ENCODE measurements at regions not wholly inside any gene's neighbourhood (a gene's known extent, or its start where the extent isn't known, plus 50 kb on each side); places are given as distances from the start of the nearest gene placed in this dataset.

- intact Hi-C loops (cut with DNase I; ENCODE audit: low total_unique reads) (no loop called here), in situ Hi-C loops (cut with MboI; ENCODE audit: low sequenced_read_pairs in 4 of 4) (no loop called here)
- H3K27ac ChIP-seq = no peak overlapping the region
- H3K4me1 ChIP-seq = no peaks in the 10 kb centered on the region
- ATAC-seq (no peak), DNase-seq (no peak)
- no peak overlapping the region for H3K4me3 ChIP-seq
- no peak for TF ChIP-seq CTCF (IDR thresholded peaks at IDR 0.05 in 4 of 5, conservative IDR thresholded peaks at IDR 0.05 in 1 of 5)
- TF ChIP-seq POLR2A (IDR thresholded peaks at IDR 0.05) = no peak
- H3K9me3 ChIP-seq = no peaks in the 10 kb centered on the region
- H3K36me3 ChIP-seq = no peaks in the 10 kb centered on the region
- peaks cover 0 to 7% (median 7%) of the 10 kb centered on the region in 3 donors for H3K27me3 ChIP-seq
Measured at GRCh38 chr13:48873081-48873480, 102.6 kb upstream of the FNDC3A start.

GRCh38 chr13:48873587-48873986 lies 102.1 kb upstream of the FNDC3A start:
- intact Hi-C loops (cut with DNase I; ENCODE audit: low total_unique reads) (no loop called here), in situ Hi-C loops (cut with MboI; ENCODE audit: low sequenced_read_pairs in 4 of 4) (no loop called here)
- Histone ChIP-seq H3K9me3 (no peaks in the 10 kb centered on the region), H3K36me3 (no peaks in the 10 kb centered on the region), H3K4me3 (no peak overlapping the region), H3K27me3 (peaks cover 0 to 7% (median 7%) of the 10 kb centered on the region in 3 donors), H3K27ac (no peak overlapping the region), H3K4me1 (no peaks in the 10 kb centered on the region)
- DNase-seq = no peak
- TF ChIP-seq POLR2A (IDR thresholded peaks at IDR 0.05) (no peak), CTCF (IDR thresholded peaks at IDR 0.05 in 4 of 5, conservative IDR thresholded peaks at IDR 0.05 in 1 of 5) (no peak)
- ATAC-seq = no peak

GRCh38 chr13:48874165-48874564 lies 101.5 kb upstream of the FNDC3A start:
- TF ChIP-seq CTCF (IDR thresholded peaks at IDR 0.05 in 4 of 5, conservative IDR thresholded peaks at IDR 0.05 in 1 of 5) = no peak
- TF ChIP-seq POLR2A (IDR thresholded peaks at IDR 0.05) = no peak
- peaks cover 0 to 7% (median 7%) of the 10 kb centered on the region in 3 donors for H3K27me3 ChIP-seq
- no peak overlapping the region for H3K4me3 ChIP-seq
- intact Hi-C loops (cut with DNase I; ENCODE audit: low total_unique reads) (no loop called here), in situ Hi-C loops (cut with MboI; ENCODE audit: low sequenced_read_pairs in 4 of 4) (no loop called here)
- no peaks in the 10 kb centered on the region for H3K36me3 ChIP-seq
- H3K4me1 ChIP-seq = no peaks in the 10 kb centered on the region
- no peaks in the 10 kb centered on the region for H3K9me3 ChIP-seq
- DNase-seq = no peak
- no peak for ATAC-seq
- no peak overlapping the region for H3K27ac ChIP-seq

- Histone ChIP-seq H3K4me1 (no peaks in the 10 kb centered on the region), H3K36me3 (no peaks in the 10 kb centered on the region), H3K4me3 (no peak overlapping the region), H3K27ac (no peak overlapping the region), H3K9me3 (no peaks in the 10 kb centered on the region), H3K27me3 (peaks cover 0 to 7% (median 7%) of the 10 kb centered on the region in 3 donors)
- DNase-seq = no peak
- intact Hi-C loops (cut with DNase I; ENCODE audit: low total_unique reads) (no loop called here), in situ Hi-C loops (cut with MboI; ENCODE audit: low sequenced_read_pairs in 4 of 4) (no loop called here)
- no peak for TF ChIP-seq CTCF (IDR thresholded peaks at IDR 0.05 in 4 of 5, conservative IDR thresholded peaks at IDR 0.05 in 1 of 5)
- no peak for TF ChIP-seq POLR2A (IDR thresholded peaks at IDR 0.05)
- ATAC-seq = no peak
Measured at GRCh38 chr13:48875047-48875446, 100.7 kb upstream of the FNDC3A start.

- intact Hi-C loops (cut with DNase I; ENCODE audit: low total_unique reads) = no loop called here
- H3K4me1 ChIP-seq = no peaks in the 10 kb centered on the region
- TF ChIP-seq CTCF (IDR thresholded peaks at IDR 0.05 in 4 of 5, conservative IDR thresholded peaks at IDR 0.05 in 1 of 5) = no peak
- no peak for TF ChIP-seq POLR2A (IDR thresholded peaks at IDR 0.05)
Measured at GRCh38 chr13:48876289-48876688, 99.4 kb upstream of the FNDC3A start.

More at GRCh38 chr13:48876289-48876688, 99.4 kb upstream of the FNDC3A start:
- in situ Hi-C loops (cut with MboI; ENCODE audit: low sequenced_read_pairs in 4 of 4) = no loop called here
- Histone ChIP-seq H3K36me3 (no peaks in the 10 kb centered on the region), H3K4me3 (no peak overlapping the region), H3K27ac (no peak overlapping the region), H3K27me3 (peaks cover 0 to 7% (median 7%) of the 10 kb centered on the region in 3 donors), H3K9me3 (no peaks in the 10 kb centered on the region)
- ATAC-seq = no peak
- DNase-seq = no peak
